ENCODE measurements at regions not wholly inside any gene's neighbourhood (a gene's known extent, or its start where the extent isn't known, plus 50 kb on each side); places are given as distances from the start of the nearest gene placed in this dataset.

- TF ChIP-seq SUZ12 (IDR thresholded peaks at IDR 0.05; ENCODE audit: extremely low read depth, insufficient read depth, insufficient read length): no peak
- no peak for TF ChIP-seq YY1 (IDR thresholded peaks at IDR 0.05; ENCODE audit: insufficient read depth, insufficient read length)
- no peak for TF ChIP-seq ZNF274 (IDR thresholded peaks at IDR 0.05; ENCODE audit: low read depth, low read length)
These were observed 198.8 kb downstream of the MTERF1 start for GRCh38 chr7:91681718-91682117.
